Ascending aorta (tissue), 2 donors: ENCODE measurements at regions not wholly inside any gene's neighbourhood (a gene's known extent, or its start where the extent isn't known, plus 50 kb on each side); places are given as distances from the start of the nearest gene placed in this dataset.
A peak's percentile ranks its signal among the peaks of the same experiment; 100 is the strongest.

Experiments
- DNase-seq, 2 donors: peaks; one replicate each; pipeline ENCODE4 v3.0.0-alpha.2; 2019; ENCODE audit warnings: low spot score in 2 of 2
- H3K27ac ChIP-seq, 2 donors: fragments of 200-600 bp; sonication (generic); one replicate each; pipeline ENCODE4 v1.5.1; 2016 to 2017; ENCODE audit warnings: mild to moderate bottlenecking in 1 of 2
- H3K27me3 ChIP-seq: fragments of 200-600 bp; sonication (generic); one replicate; pipeline ENCODE4 v1.5.1; 2017
- H3K36me3 ChIP-seq, 2 donors: fragments of 200-600 bp; sonication (generic); one replicate each; pipeline ENCODE4 v1.5.1; 2016
- H3K4me1 ChIP-seq, 2 donors: fragments of 200-600 bp; sonication (generic); one replicate each; pipeline ENCODE4 v1.5.1; 2016 to 2017; ENCODE audit warnings: mild to moderate bottlenecking in 1 of 2
- H3K4me3 ChIP-seq, 2 donors: fragments of 200-600 bp; sonication (generic); one replicate each; pipeline ENCODE4 v1.5.1; 2016 to 2017; ENCODE audit warnings: mild to moderate bottlenecking in 1 of 2
- H3K9me3 ChIP-seq, 2 donors: fragments of 200-600 bp; sonication (generic); one replicate each; pipeline ENCODE4 v1.5.1; 2016
- intact Hi-C: fragments of 100-400 bp; cut with DNase I; formaldehyde crosslinking; loops from one replicate; pipeline ENCODE4 v1.15.1; 2023
- TF ChIP-seq, protein P1 (sequence below), 3 experiments: fragments of 200-600 bp in 2 of 3; fragments of 450-650 bp in 1 of 3; sonication (generic) in 2 of 3; IDR thresholded peaks; one replicate each; pipeline ENCODE4 v1.5.1; 2016 to 2019; ENCODE audit warnings: antibody characterized with exemption in 3 of 3, mild to moderate bottlenecking in 1 of 3, moderate library complexity in 1 of 3

DNA sequence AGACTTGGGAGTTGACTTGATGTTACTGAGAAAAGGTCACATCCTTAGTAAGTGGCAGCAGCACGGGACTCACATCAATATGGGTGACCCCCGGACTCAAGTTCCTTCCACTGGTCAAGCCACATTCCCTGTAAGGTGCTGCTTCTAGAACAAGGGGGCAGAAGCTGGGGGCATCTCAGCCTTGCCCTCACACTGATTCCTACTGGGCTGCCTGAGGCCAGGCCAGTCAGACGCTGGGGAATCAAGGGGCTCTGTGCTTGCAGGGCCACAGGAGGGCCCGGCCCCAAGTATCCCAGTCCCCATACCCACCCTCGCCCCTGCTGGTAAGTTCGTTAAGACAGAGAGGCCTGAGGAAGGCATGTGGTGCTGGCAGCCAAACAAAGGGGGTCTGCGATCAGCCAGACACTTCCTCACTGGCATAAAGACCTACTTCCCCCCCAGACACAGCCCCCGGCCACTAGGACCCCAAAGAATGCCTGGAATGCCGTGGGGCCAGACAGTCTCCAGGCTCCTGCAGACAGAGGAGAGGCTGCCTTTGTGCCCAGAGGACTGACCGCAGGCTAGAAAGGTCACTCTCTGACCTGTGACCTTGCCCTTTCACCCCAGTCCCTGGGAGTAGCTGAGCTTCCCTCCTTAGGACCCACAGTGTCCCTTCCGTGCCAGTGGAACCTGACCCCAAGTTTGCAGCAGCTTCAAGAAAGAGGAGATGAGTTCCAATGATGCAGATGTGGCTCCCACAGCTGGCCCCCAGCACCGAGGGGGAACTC, 83.6 kb downstream of the HS1BP3 start:
- no peak overlapping the region for H3K4me3 ChIP-seq
- TF ChIP-seq, protein P1, sequence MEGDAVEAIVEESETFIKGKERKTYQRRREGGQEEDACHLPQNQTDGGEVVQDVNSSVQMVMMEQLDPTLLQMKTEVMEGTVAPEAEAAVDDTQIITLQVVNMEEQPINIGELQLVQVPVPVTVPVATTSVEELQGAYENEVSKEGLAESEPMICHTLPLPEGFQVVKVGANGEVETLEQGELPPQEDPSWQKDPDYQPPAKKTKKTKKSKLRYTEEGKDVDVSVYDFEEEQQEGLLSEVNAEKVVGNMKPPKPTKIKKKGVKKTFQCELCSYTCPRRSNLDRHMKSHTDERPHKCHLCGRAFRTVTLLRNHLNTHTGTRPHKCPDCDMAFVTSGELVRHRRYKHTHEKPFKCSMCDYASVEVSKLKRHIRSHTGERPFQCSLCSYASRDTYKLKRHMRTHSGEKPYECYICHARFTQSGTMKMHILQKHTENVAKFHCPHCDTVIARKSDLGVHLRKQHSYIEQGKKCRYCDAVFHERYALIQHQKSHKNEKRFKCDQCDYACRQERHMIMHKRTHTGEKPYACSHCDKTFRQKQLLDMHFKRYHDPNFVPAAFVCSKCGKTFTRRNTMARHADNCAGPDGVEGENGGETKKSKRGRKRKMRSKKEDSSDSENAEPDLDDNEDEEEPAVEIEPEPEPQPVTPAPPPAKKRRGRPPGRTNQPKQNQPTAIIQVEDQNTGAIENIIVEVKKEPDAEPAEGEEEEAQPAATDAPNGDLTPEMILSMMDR (IDR thresholded peaks at IDR 0.05): no peak
- H3K27me3 ChIP-seq: no peaks in the 10 kb centered on the region
- no peaks in the 10 kb centered on the region for H3K36me3 ChIP-seq
- peaks cover 3 to 8% of the 10 kb centered on the region in 2 donors for H3K4me1 ChIP-seq
- H3K9me3 ChIP-seq: no peaks in the 10 kb centered on the region
- DNase-seq: no peak
- H3K27ac ChIP-seq: peak overlapping the region; percentile 64 to 75
- intact Hi-C loops: no loop called here
